Common myeloid progenitor, CD34-positive (primary cell): ENCODE measurements at regions not wholly inside any gene's neighbourhood (a gene's known extent, or its start where the extent isn't known, plus 50 kb on each side); places are given as distances from the start of the nearest gene placed in this dataset.

Experiments used
- CTCF ChIA-PET: fragments of 350-600 bp; sonication (Branson Sonifier 250); formaldehyde crosslinking; loops from one replicate; lab custom pipeline; 2021; ENCODE audit warnings: antibody characterized with exemption; lab: Charles Lee
- POLR2A ChIA-PET: fragments of 350-600 bp; sonication (Branson Sonifier 250); formaldehyde crosslinking; loops from one replicate; lab custom pipeline; 2021; ENCODE audit warnings: antibody characterized with exemption; lab: Charles Lee
- DNase-seq, 3 donors: peaks; one replicate each; pipeline versions ENCODE4 v3.0.0 to v3.0.0-alpha.2; 2013
- H3K27ac ChIP-seq, 2 experiments: 1 replicate in 1 of 2; 2 replicates in 1 of 2; pipeline ENCODE4 v1.7.0; 2013; ENCODE audit warnings: inconsistent platforms in 2 of 2, low read length in 2 of 2, mild to moderate bottlenecking in 2 of 2, low read depth in 1 of 2, moderate library complexity in 1 of 2; ENCODE audit not compliant: severe bottlenecking in 2 of 2, insufficient read depth in 1 of 2, poor library complexity in 1 of 2
- H3K27me3 ChIP-seq, 5 experiments: replicated peaks in 2 of 5; 1 replicate in 3 of 5; 2 replicates in 2 of 5; pipeline versions ENCODE4 v1.6.1 to v1.7.0; 2013; ENCODE audit warnings: low read length in 4 of 5, mild to moderate bottlenecking in 2 of 5, moderate library complexity in 2 of 5, inconsistent platforms in 1 of 5; ENCODE audit not compliant: insufficient read depth in 5 of 5, control insufficient read depth in 4 of 5
- H3K36me3 ChIP-seq, 4 experiments: 1 replicate in 2 of 4; 2 replicates in 2 of 4; pipeline versions ENCODE4 v1.6.1 to v1.7.0; 2013; ENCODE audit warnings: low read length in 3 of 4, control low read depth in 1 of 4, mild to moderate bottlenecking in 1 of 4; ENCODE audit not compliant: control insufficient read depth in 4 of 4, insufficient read depth in 4 of 4
- H3K4me1 ChIP-seq, 4 experiments: 1 replicate in 3 of 4; 2 replicates in 1 of 4; pipeline versions ENCODE4 v1.6.1 to v1.7.1; 2013; ENCODE audit warnings: low read length in 3 of 4, mild to moderate bottlenecking in 3 of 4, control low read depth in 1 of 4, inconsistent platforms in 1 of 4, moderate library complexity in 1 of 4; ENCODE audit not compliant: control insufficient read depth in 4 of 4, insufficient read depth in 4 of 4; ENCODE audit errors: control extremely low read depth in 1 of 4
- H3K4me3 ChIP-seq, 7 experiments: 1 replicate in 4 of 7; 2 replicates in 3 of 7; pipeline versions ENCODE4 v1.5.1 to v1.7.0; 2013; ENCODE audit warnings: mild to moderate bottlenecking in 7 of 7, low read length in 6 of 7, moderate library complexity in 6 of 7, inconsistent platforms in 2 of 7, low read depth in 2 of 7, control low read depth in 1 of 7; ENCODE audit not compliant: insufficient read depth in 4 of 7, control insufficient read depth in 1 of 7; ENCODE audit errors: extremely low read depth in 1 of 7
- H3K9me3 ChIP-seq, 5 experiments: 1 replicate in 4 of 5; 2 replicates in 1 of 5; pipeline versions ENCODE4 v1.6.1 to v1.7.1; 2013; ENCODE audit warnings: low read length in 4 of 5, mild to moderate bottlenecking in 2 of 5, inconsistent platforms in 1 of 5, low read depth in 1 of 5, moderate library complexity in 1 of 5; ENCODE audit not compliant: control insufficient read depth in 4 of 5, insufficient read depth in 2 of 5; ENCODE audit errors: control extremely low read depth in 1 of 5
- WGBS: methylation state at CpG from one replicate; pipeline ENCODE4 v1.1.5; 2013; ENCODE audit not compliant: insufficient coverage; 5-methylcytosine and 5-hydroxymethylcytosine counted together

GRCh38 chr5:89067362-89067761 lies 184.4 kb upstream of the MEF2C start:
- CTCF ChIA-PET = interaction anchor here (0.8 kb wide), 1 partner anchor 9 kb away, joined by 3 read pairs; no protein-coding TSS in a partner anchor

DNA sequence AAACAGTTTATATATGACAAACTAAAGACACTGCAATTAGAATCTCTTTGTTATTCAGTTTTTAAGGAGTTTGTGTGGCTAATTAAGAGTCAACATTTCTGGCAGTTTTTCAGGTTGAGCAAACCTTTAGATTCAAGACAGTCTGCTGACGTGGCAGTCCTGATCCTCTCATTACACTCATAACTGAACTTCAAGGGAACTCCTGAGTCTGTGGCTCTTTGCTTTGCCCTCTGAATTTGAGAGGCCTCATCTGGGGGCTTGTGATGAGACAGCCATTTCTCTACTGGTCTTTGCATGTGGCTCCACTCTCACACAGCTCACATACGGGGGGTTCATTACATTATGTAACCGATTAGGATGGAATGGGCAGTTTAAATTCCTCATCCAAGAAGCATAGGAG lies 182.9 kb upstream of the MEF2C start:
- no peaks in the 10 kb centered on the region for H3K36me3 ChIP-seq
- no peak for DNase-seq
- no peaks in the 10 kb centered on the region for H3K9me3 ChIP-seq
- no peaks in the 10 kb centered on the region for H3K27me3 ChIP-seq
- no peak overlapping the region for H3K27ac ChIP-seq
- WGBS = no CpG with 5 or more reads among the region's 3 CpGs
- ChIA-PET POLR2A (no interaction called here), CTCF (no interaction called here)
- peaks cover 0 to 5% (median 0%) of the 10 kb centered on the region in 4 experiments for H3K4me1 ChIP-seq
- no peak overlapping the region for H3K4me3 ChIP-seq

More at GRCh38 chr5:89067362-89067761, 184.4 kb upstream of the MEF2C start:
- H3K9me3 ChIP-seq = no peaks in the 10 kb centered on the region
- H3K36me3 ChIP-seq = no peaks in the 10 kb centered on the region
- WGBS = no CpG with 5 or more reads among the region's 3 CpGs
- POLR2A ChIA-PET = interaction anchor here (0.6 kb wide), 1 partner anchor 27 kb away, joined by 3 read pairs; no protein-coding TSS in a partner anchor
- DNase-seq = no peak
- H3K4me3 ChIP-seq = no peak overlapping the region
- peaks cover under 1 to 9% (median under 1%) of the 10 kb centered on the region in 4 experiments for H3K4me1 ChIP-seq
- no peak overlapping the region for H3K27ac ChIP-seq
- H3K27me3 ChIP-seq = no peaks in the 10 kb centered on the region

GRCh38 chr5:89064736-89065135 lies 181.8 kb upstream of the MEF2C start:
- ChIA-PET CTCF (no interaction called here), POLR2A (no interaction called here)
- Histone ChIP-seq H3K4me1 (peaks cover 0 to 5% (median 0%) of the 10 kb centered on the region in 4 experiments), H3K27me3 (no peaks in the 10 kb centered on the region), H3K4me3 (no peak overlapping the region), H3K9me3 (no peaks in the 10 kb centered on the region), H3K27ac (no peak overlapping the region), H3K36me3 (no peaks in the 10 kb centered on the region)
- no peak for DNase-seq
- 100% methylated on average over 2 of the region's 4 CpGs for WGBS

DNA sequence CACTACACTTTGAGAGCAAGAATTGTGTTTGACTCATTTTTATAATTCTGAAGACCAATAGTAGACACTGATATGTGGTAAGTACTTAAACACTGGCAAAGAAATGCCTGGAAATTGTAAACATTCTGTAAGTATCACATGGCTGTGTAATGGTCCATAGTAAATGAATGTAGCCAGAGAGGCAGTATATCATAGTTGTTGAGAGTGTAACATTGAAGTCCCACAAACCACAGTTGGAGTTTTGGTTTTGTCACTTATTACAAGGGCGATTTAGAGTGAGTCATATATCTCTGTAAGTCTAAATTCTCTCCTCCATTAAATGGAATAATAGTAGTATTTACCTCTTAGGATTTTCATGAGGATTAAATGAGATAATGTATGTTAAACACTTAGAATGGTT lies 181.1 kb upstream of the MEF2C start:
- H3K4me1 ChIP-seq = peaks cover 0 to 5% (median 0%) of the 10 kb centered on the region in 4 experiments
- ChIA-PET POLR2A (no interaction called here), CTCF (no interaction called here)
- no peak overlapping the region for H3K4me3 ChIP-seq
- no CpG with 5 or more reads among the region's 1 CpG for WGBS
- H3K9me3 ChIP-seq = no peaks in the 10 kb centered on the region
- no peaks in the 10 kb centered on the region for H3K36me3 ChIP-seq
- H3K27me3 ChIP-seq = no peaks in the 10 kb centered on the region
- peak in 1 of 3 donors; percentile 27 for DNase-seq
- no peak overlapping the region for H3K27ac ChIP-seq

DNA sequence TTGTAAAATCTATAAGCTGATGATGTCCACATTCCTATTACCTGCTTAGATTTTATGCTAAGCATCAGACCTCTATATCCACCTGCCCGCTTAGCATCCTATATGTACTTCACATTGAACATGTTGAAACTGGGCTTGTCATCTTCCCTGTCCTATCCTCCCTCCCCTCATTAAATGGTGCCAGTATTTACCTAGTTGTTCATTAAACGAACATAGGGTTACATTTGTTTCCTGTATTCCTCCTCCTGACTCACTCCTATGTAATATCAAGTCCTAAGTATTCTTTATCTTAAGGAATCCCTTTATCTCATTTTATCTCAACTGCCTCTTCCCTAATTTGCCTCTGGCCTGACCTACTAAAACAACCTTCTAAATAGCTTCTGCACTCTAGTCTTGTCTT lies 177.8 kb upstream of the MEF2C start:
- Histone ChIP-seq H3K4me1 (peaks cover 0 to 2% (median 0%) of the 10 kb centered on the region in 4 experiments), H3K27ac (no peak overlapping the region), H3K27me3 (no peaks in the 10 kb centered on the region), H3K36me3 (no peaks in the 10 kb centered on the region), H3K9me3 (no peaks in the 10 kb centered on the region), H3K4me3 (no peak overlapping the region)
- ChIA-PET POLR2A (no interaction called here), CTCF (interaction anchor here (1.2 to 1.5 kb wide), 2 partner anchors 11 to 13 kb away, joined by 3 read pairs; no protein-coding TSS in a partner anchor)
- no peak for DNase-seq
- WGBS = 93% methylated on average over 2 of the region's 2 CpGs

DNA sequence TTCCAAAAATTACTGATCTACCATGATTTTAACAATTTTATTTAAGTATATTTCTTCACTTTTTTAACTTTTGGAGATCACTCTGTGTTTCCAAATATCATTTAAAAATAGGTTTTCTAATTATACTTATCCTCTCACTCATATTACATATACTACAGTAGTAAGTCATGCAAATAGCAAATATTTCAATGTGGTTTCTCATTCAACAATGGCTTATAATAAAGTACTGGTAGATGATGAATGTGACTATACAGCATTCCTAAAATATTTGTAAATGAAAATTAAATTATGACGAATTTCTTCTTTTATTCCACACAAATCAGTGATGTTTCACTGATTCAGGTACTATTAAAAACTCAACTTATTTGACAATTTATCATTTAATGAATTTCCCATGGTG lies 176.3 kb upstream of the MEF2C start:
- Histone ChIP-seq H3K36me3 (no peaks in the 10 kb centered on the region), H3K27me3 (no peaks in the 10 kb centered on the region), H3K4me1 (no peaks in the 10 kb centered on the region), H3K9me3 (no peaks in the 10 kb centered on the region), H3K27ac (no peak overlapping the region), H3K4me3 (no peak overlapping the region)
- CTCF ChIA-PET = interaction anchor here (1.5 kb wide), 1 partner anchor 15 kb away, joined by 3 read pairs; no protein-coding TSS in a partner anchor
- no peak for DNase-seq
- POLR2A ChIA-PET = no interaction called here
- no CpG with 5 or more reads among the region's 1 CpG for WGBS

DNA sequence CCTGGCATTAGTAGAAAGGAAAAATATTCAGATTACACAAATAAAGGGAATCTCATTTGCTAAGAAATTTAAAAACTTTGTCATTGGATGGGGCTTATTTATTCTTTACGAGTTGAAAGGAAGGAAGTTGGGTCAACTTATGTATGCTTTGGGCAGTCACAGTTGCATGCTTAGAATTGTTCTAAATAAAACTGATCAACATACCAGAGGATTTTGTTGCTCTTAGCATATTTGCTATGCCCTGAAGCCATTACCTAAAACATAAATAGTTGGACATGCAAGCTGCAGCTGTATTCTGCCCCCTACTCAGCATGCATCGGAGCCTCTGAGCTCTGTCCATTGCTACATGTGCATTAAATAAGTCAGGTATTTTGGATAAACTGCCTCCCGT lies 172.7 kb upstream of the MEF2C start:
- H3K4me1 ChIP-seq = no peaks in the 10 kb centered on the region
- 100% methylated on average over 1 of the region's 3 CpGs for WGBS
- CTCF ChIA-PET = no interaction called here
- no peaks in the 10 kb centered on the region for H3K27me3 ChIP-seq
- POLR2A ChIA-PET = no interaction called here
- H3K9me3 ChIP-seq = peaks cover 0 to 6% (median 5%) of the 10 kb centered on the region in 5 experiments
- no peak overlapping the region for H3K4me3 ChIP-seq
- no peaks in the 10 kb centered on the region for H3K36me3 ChIP-seq
- H3K27ac ChIP-seq = no peak overlapping the region
- DNase-seq = no peak
